Activated CD4-positive, alpha-beta T cell treated with anti-CD3 and anti-CD28 coated beads, Interleukin-2, Interleukin-4, amounts not matched to agents 100 ng/mL and 50 ng/mL, durations not matched to agents 16 hours and 8 hours (primary cell): ENCODE measurements at regions not wholly inside any gene's neighbourhood (a gene's known extent, or its start where the extent isn't known, plus 50 kb on each side); places are given as distances from the start of the nearest gene placed in this dataset.

Experiments
- DNase-seq: peaks from one replicate; pipeline ENCODE4 v3.0.0-alpha.2; 2020; ENCODE audit warnings: low spot score

DNA sequence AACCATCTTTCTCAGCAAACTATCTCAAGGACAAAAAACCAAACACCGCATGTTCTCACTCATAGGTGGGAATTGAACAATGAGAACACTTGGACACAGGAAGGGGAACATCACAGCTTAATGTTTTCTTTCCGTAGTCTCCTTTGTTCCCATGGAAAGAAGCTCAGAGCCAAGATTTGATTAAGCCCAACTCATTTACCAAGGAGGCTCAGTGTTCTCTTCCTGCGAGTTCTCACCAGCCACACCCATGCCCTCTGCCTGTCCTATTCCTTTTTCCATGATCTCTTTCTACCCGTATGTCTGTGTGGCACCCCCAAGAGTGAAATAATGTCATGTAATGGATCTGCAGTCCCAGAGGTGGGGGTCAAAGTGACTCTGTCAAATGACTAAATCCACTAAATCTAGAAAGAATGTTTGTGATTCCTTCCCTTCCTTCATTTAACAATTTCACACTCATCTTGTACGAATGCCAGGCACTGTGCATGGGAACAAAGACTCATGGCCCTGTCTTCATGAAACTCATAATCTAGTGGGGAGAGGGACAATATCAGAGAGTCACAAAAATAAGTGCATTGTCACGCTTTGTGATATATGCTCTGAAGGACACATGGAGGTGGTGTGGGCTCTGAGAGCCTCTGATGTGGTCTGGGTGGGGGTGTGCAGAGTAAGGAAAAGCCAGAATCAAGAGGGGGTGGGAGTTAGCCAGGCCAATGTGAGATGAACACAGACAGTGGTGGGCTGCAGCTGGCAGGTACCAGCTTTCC is 292.1 kb downstream of the CDC5L start:
- no peak for DNase-seq

DNA sequence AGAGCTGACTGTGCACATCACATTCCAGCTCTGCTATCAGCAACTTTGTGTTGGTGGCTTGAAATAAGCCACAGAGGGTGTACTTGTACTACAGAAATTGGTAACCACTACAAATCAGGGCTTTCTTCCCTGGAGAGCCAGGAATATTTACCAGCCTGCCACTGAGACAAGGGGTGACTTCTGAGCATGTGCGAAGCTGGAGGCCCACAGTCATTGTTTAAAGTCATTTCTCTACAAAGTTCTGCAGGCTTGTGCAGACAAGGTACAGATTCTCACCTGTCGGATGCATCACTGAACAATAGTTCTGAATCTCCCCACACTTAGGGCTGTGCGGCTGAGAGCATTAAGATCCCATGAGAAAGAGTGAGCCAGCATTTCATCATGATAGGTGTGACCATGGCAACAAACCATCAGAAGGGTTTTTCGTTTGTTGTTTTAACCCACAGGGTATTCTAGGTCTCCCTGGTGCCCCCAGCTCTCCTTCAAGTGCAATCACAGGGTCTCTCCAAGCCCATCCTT is 292.8 kb downstream of the CDC5L start:
- no peak for DNase-seq

DNA sequence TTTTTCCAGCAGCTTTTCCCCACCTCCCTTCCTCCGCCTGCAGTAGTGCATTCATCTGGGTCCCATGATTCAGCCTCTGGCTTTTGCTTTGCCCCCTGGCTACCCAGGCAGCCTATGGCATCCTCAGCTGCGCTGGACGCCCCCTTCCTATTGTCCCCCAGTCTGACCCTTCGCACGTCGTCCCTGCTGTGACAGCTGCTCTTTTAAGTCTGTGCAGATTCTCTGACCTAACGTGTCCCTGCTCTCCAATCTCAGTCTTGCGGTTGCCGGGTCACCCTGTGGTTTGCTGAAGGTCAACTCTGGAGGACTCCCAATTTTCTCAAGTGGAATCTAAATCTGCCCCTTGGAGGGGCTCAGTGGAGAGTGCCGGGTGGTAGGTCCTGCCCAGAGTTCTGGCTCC is 294.3 kb downstream of the CDC5L start:
- DNase-seq, result no peak

DNA sequence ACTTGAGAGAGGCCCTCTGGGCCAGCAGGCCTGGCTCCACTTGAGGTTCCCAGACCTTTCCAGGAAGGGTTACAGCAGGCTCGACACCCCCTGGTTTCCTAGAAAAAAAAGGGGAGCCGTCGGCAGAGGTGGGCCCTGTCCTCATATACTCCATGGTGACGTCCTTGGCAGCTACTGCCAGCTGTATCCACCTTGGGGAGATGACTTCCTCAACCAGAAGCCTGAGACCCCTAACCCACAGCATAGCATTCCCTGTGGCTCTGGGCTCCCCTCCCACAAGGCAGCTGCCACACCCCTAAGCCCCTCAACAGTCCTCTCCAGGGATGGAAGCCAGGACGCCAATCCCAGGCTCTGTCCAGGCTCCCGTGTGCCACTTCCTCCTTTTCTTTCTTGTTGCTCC is 294.8 kb downstream of the CDC5L start:
- no peak for DNase-seq

DNA sequence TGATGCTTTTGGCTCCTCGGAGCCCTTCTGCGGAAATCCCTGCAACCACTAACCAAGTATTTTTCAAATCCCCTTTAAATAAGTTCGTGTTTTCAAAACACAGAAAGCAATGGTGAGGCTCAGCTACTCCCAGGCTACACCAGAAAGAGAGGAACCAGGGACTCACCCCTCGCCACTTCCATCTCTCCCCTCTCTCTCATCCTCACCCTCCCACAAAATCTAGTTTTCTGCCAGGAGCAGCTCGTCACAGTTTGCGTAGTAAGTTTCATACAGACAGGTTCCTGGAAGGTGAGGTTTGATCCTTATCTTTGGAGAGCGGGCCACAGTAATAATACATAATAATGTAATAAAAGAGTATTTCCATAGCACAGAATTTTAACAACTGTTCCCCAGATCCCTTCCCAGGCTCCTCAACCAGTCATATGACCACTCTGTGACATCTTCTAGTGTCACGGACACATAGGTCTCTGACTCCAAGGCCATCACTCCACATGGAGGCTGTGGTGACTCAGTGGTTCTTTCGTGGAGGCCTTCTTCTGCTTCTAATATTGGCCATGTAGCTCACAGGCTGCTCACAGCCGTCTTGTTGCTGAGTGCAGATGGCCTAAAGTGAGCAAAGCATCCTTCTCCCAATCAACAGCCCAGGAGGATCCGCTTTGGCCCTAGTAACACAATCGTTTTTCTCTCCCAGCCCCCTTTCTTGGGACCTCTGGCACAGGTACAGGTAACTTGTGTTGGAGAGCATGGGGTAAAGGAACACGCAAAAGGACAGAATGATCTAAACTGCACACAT is 295.7 kb downstream of the CDC5L start:
- DNase-seq, result no peak

DNA sequence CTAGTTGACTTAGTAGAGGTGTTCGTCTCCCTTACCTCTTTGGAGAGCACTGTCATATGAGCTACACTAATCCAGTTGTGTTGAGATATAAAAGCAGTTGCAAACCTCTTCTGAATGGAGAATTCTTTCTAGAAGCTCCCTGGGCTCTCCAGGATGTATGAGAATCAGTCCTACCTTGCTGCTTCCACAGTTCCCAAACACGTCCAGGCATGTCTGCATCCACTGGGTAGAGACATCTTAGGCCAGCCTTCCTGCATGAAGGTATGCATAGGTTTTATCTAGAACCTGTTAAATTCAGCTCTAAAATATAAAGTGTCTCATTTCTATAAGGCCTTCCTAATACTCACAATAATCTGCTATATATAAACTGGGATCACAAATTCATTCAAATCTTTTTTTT is 297.7 kb downstream of the CDC5L start:
- DNase-seq, result no peak

DNA sequence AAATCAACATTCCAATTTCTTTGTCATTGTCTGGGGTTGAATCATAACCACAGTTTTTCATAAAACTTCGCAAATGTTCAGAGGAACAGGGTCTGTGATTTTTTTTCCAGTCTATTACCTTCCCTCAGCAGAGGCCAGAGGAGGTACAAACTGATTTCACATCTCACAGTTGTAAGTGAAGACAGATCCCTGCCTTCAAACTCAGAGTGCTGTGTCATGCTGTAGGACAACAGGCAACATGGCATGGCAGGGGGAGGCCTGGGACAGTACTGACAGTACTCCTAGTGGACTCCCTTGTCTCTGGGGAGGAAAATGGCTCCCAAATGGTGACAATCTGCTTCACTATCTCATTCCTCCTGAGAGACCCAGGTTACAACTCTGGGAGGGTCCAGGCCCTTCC is 308.6 kb downstream of the CDC5L start:
- no peak for DNase-seq

DNA sequence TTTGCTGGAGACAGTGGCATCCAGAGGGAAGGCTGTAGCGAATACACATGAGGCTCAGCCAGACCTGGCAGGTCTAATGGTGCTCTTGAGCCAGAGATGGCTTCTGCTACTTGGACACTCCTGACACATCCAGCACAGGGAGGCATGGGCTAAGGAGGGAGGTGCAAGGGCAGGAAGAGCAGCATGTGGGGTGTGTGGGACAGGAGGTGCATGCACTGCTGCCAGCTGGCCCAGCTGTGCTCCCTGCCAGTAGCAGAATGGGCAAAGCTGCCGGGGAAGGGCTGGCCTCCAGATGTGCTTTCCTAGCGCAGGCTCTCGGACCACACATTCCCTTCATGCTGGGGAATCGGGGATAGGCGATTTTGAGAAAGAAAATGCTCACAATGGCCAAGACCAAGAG is 309.2 kb downstream of the CDC5L start:
- no peak for DNase-seq

DNA sequence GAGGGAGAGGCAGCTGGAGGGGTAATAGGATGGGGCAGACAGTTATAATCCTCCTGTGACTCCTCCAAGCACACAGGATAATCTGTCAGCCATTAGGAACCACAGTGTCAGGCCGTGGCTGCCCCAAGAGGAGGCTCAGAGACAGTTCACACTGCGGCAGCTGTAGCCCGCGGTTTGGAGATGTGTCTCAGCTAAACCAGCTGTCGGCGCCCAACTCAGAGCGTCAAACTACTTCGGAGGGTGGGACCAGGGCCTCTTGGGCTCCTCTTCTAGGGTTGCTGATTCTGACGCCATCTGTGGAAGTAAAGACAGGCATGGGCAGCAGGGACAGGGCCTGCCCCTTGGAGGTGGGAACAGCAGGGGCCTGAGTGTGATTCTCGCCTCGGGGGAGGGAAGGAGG is 309.8 kb downstream of the CDC5L start:
- no peak for DNase-seq

DNA sequence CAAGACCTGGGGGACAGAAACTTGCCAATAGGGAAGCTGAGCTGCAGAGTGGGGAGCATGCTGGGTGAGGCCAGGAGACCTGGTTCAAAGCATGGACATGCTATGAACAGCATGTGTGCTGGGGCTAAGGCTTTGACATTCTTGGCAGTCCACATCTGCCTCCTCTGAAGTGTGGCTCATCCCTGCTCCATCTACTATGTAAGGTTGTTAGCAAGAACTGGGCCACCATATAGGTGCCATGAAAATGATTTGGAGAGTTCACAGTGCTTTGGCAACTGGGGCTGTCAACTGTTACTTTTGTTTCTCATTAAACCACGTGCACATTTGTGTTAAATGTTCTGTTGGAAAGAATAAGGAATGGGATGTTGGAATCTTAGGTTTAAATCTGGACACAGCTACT is 311.1 kb downstream of the CDC5L start:
- DNase-seq, result no peak

DNA sequence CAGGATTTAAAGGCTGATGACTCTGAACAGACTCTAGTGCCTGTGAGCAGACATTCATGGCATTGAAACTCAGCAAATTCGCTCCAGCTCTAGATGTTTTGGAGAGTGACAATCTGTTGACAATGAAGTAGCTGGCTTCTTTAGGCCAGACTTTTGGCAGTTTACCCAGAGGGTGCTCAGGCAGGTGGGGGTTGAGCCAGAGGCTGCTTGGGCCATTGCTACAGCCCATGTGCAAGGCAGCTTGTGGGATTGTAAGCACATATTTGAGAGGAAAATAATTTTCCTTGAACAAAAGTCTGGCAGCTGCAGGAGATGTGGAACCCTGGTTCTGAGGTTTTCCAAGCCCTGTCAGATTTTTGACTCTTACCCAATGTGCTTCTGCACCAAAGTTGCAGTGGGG is 311.6 kb downstream of the CDC5L start:
- DNase-seq, result no peak

DNA sequence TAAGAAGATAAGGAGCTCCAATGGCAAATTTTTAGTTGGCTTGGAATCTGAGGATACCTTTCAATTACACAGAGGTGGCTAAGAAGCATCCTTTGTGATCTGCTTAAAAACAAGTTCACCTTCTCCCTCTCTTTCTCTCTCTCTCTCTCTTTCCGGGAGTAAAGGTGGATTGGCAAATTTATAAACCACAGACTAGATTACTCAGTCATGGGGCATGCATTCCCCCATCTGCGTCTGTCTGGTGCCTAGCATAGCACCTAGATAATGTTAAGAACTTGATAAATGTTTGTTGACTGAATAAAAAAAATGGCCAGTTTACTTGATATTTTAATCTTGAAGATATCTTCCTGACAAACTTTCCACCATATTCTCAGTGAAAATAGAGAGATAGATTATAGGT is 312.3 kb downstream of the CDC5L start:
- no peak for DNase-seq

DNA sequence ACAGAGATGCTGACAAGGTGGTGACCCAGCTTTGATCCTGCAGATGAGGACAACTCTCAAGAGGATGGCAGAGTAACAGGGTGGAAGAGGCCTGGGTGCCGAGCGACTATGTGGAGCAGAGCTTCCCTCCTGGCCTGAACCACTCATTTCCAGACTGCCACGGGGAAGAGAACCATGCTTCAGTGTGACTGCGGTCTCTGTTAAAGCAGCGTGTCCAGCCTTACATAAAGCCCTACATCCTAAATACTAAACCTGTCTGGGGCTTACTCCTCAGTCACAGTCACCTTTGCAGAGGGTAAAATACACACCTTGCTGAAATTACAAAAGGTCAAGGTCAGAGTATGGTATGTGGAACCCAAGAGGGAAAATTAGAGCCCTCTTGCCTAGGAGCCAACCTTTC is 312.9 kb downstream of the CDC5L start:
- DNase-seq, result no peak

DNA sequence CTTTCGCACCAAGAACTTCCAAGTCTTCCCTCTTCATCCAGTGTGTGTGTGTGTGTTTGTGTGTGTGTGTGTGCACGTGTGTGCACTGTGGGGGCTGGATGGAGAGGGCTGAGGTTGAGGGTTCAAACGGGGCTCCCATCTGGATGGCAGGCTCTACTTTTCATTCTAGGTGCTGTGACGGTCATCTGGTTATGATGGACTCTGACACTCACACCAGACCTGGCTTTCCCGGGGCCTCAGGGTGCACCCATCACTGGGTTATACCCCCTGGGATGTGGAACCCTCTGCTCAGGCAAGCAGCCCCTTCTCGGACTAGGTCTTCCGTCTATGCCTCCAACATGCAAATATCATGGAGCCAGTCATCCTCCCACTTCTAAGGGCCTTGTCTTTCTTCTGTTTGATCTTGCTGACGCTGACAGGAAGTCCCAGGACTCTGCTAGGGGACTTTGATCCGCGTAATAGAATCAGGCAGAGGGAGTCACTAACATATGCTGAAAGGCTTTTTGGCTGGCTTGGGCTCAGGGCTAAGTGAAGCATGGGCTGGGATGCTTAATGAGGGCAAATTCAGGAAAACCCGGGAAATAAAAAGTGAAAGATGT is 313.6 kb downstream of the CDC5L start:
- DNase-seq, result no peak

DNA sequence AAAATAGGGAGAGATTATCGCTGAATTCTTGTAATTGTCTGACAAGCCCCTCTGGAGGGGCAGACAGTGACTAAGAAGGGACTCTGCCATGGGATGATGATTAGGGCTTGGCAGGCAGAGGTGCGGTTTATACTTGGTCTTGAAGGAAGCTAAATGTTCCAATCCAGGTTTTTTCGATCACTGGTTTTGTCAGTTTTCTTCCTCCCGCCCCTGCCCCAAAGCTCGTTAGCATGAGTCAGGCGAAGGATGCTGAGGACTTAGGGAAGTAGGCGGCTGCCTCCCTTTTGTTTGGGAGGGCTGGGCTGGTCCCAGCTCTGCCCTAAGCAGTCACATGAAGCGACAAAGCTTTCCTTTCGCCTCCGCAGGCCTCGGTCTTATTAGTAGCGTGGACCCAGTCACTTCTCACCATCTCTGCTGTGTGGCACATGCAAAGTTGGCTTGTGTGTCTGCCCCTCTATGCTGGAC is 314.2 kb downstream of the CDC5L start:
- DNase-seq, result no peak

DNA sequence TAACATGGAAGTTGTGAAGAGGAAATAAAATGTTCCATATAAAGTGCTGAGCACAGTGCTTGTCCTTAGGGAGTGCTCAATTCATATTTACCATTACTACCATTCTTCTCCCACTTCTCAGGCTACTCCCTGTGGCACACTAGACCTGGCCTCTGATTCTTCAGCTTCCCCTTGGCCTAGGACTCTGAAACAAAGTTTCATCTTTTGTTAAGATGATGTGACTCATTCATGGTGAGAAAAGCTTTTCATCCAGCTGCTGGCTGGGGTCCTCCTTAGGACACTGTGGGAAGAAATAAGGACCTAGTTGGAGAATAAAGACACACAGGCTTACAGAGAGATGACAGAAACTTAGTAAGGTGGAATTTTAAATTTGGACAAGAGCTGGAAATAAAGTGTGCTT is 314.8 kb downstream of the CDC5L start:
- DNase-seq, result no peak

DNA sequence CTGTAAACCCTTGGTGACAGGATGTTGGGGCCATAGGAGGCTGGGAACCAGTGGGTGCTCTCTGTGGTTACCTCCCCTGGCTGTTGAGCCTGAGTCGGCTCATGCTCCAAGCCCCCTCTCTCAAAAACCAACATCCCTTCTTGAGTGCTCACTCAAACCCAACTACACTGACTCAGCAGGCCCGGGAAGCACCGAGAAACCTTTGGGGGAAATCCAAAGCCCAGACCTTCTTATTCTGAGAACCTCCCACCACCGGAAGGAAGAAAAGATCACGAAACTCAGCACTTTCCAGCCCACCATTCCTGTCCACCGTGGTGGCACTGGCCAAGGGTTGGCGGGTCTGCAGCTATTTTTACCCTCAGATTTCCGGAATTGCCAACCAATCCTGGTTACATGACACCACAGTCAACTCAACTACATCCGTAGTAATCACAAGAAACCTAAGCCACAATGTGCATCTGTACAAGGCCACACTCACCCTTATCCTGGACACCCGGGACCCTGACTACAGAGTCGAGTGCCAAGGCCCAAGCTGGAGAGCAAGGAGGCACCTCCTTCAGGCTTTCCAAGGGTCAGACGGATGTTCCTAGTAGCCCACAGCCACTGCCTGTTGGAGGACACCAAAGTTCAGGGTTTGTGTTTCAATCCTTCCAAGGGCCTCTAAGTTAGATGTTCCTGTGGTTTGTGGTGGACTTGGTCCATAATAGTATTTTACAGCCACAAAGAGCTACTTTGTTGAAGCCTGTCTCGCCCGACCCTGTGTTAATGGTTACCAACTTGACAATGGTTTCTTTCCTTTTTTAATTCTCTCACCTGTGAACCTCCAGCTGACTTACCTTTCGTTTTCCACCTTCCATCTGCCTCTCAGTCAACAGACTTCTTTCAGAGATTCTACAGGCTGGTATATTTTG is 317.0 kb downstream of the CDC5L start:
- peak; percentile 76 for DNase-seq

DNA sequence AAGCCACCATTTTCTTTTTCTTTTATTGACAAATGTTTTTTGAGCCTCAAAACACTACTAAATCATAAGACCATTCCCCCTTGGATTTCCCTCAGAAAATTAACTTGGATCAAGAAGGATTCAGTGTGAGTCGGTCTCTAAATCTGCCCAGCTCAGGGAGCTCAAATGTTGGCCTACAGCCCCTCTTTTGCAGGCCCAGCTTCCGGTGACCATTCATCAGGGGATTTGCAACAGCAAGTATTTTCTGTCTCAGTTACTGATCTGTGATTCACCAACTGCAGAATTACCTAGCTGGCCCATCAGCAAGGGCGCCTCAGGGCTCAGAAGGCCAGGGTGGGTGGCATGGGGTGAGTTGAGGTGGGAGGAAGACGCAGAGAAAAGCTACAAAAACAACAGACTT is 318.1 kb downstream of the CDC5L start:
- DNase-seq, result no peak

DNA sequence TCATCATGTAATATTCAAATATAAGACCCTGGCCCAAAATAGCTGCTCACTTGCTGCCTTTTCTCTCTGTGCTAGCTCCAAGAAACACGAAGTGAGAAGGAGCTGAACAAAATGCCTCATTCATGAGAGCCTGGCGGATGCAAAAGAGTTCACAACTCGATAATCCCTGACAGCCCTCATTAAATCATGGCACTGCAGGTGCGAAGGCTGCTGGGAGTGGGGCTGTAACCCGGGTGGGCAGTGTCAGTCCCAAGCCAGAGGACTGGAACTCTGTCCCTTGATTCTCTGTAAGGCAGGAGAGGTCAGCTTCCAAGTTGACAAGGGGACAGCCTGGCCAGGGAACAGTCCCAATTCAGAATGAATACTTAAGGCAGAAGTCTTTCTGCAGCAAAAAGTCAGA is 318.5 kb downstream of the CDC5L start:
- no peak for DNase-seq

DNA sequence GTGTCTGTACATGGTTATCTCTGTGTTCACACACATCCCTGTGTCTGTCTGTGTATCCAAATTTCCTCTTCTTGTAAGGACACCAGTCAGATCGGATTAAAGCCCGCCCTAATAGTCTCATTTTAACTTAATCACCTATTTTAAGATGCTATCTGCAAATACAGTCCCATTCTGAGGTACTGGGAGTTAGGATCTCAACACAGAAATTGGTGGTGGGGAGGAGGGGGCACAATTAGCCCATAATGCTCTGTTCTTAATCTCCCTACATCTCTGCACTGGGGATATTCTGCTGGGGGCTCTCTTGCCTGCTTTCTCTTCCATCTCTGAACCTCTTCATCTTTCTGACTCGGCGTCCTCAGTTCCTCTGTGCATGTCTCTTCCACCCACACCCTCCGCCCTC is 320.7 kb downstream of the CDC5L start:
- no peak for DNase-seq

DNA sequence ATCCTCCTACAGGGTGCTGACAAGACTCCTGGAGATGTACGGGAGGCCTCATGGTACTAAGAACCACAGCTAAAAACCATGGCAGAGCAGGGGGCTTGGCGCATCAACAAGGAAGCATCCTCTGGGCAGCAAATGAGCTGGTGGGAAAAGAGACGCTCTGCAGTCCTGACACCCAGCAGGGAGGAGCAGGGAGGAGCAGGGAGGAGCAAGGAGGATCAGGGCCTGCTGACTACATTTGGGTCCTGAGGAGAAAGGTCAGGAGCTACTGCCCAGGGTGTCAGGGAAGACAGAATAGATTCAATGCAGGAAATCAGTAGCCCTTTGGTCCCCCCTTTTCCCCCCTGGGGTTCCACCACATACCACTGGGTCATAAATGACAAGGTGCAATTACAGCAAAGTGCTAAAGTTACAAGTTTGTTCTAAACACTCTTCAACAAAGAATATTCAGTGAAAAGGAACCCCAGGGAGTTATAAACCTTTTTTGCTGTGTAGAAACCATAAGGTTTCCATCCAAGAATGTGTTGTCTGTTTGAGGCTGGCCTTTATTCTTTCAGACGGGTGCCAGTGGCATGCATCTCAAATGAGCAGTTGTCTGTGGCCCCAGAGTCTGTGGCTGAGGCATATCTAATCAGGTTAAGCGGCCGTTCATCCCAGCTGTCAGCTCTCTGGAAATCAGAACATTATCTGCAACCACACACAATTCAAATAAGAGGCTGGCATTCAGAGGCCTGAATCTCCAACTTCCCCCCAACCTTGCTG is 325.0 kb downstream of the CDC5L start:
- no peak for DNase-seq
